Upper lobe of right lung (tissue), 1 donor: ENCODE measurements at regions not wholly inside any gene's neighbourhood (a gene's known extent, or its start where the extent isn't known, plus 50 kb on each side); places are given as distances from the start of the nearest gene placed in this dataset.
A peak's percentile ranks its signal among the peaks of the same experiment; 100 is the strongest.

Experiments
- ATAC-seq: fragments of 200-7000 bp; cut with Tn5 transposase; one replicate; pipeline ENCODE4 v1.9.1; 2020; ENCODE audit warnings: mild to moderate bottlenecking, moderate library complexity
- DNase-seq: peaks from one replicate; pipeline ENCODE4 v3.0.0-alpha.2; 2020
- H3K27ac ChIP-seq: fragments of 200-600 bp; one replicate; pipeline ENCODE4 v1.8.0; 2022
- H3K27me3 ChIP-seq: fragments of 200-600 bp; one replicate; pipeline ENCODE4 v1.8.0; 2022; ENCODE audit warnings: mild to moderate bottlenecking
- H3K36me3 ChIP-seq: fragments of 200-600 bp; one replicate; pipeline ENCODE4 v1.8.0; 2022
- H3K4me1 ChIP-seq: fragments of 200-600 bp; one replicate; pipeline ENCODE4 v1.8.0; 2022
- H3K4me3 ChIP-seq: fragments of 200-600 bp; one replicate; pipeline ENCODE4 v1.8.0; 2022; ENCODE audit warnings: mild to moderate bottlenecking
- H3K9me3 ChIP-seq: fragments of 200-600 bp; one replicate; pipeline ENCODE4 v1.8.0; 2022
- CTCF ChIP-seq: fragments of 200-600 bp; IDR thresholded peaks from one replicate; pipeline ENCODE4 v1.8.0; 2022; ENCODE audit warnings: antibody characterized with exemption
- intact Hi-C: fragments of 100-400 bp; cut with DNase I; formaldehyde crosslinking; loops from one replicate; pipeline ENCODE4 v1.11.0; 2022
- donor health status: DM: no; HTN: yes; CAD: no; lungs with severe emphysema.

DNA sequence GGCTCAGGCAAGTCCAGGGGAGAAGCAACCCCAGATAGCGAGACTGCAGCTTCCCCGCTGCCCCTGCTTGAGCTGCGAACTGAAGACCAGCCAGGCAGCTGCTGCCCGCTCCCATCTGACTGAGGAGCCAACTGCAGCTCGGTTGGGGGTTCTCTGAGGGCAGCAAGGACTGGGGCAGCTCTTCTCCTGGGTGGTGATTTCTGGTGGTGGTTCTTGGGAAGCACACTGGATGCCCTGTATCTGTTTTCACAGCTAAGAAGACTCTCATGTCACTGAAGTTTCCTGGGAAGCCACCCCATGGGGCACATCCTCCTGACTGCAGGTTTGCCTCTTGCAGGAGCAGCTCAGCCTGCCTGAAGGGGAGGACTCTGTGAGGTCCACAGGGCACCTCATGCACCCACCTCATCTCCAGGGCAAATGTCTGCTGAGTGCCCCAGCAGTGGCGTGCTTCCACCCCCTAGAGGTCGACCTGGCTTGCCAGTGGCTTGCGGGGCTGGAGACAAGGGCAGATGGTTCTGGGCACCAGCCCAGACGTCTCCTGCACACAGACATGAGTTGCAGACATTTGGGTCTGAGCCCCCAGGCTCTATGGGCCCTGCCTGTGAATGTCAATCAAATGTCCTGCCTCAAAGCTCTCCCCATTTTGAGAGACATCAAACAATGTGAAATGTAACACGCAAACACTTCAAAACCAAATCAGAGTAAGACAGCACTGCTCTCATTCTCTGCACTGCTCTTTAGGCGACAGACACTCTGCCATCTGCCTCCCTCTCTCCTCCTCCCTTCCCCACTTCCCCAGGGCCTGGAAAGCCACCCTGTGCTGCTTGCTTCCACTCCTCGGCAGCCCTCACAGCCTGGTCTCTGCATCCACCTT is 800.9 kb downstream of the BRD1 start:
- Histone ChIP-seq H3K27me3 (peaks cover 4% of the 10 kb centered on the region), H3K4me3 (no peak overlapping the region), H3K9me3 (no peaks in the 10 kb centered on the region), H3K27ac (no peak overlapping the region), H3K4me1 (no peaks in the 10 kb centered on the region), H3K36me3 (no peaks in the 10 kb centered on the region)
- DNase-seq (no peak), ATAC-seq (no peak)
- TF ChIP-seq CTCF, result no peak
- intact Hi-C loops, result no loop called here

DNA sequence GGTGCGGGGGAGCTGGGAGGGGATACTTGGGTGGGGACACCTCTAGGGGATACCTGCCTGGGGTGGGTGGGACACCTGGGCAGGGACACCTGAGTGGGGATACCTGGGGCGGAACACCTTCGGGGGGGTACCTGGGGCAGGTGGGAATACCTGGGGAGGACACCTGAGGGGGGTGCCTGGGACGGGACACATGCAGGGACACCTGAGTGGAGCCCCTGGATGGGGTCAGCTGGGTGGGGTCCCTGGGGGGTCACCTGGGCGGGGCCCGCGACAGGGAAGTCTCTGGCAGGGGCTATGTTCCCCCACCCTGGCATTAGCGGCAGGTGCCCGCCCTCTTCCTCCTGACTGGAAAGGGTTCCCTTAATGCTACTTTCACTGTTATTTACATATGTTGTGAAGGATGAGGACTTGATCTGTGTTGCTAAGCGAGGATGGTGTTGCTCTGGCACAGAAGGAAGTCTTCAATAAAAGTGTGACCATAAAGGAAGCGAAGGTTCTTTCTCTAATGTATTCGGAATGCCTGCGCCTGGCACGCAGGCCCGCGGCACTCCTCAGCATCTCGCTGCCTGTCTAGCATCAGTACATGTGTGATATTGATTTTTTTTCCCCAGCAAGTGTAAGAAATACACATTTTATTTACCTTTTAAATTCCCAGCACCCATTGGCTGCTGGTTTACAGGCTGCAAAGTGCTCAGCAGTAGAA is 801.7 kb downstream of the BRD1 start:
- Histone ChIP-seq H3K4me1 (no peaks in the 10 kb centered on the region), H3K4me3 (no peak overlapping the region), H3K27ac (no peak overlapping the region), H3K27me3 (peaks cover 4% of the 10 kb centered on the region), H3K36me3 (no peaks in the 10 kb centered on the region), H3K9me3 (no peaks in the 10 kb centered on the region)
- TF ChIP-seq CTCF, result no peak
- ATAC-seq (no peak), DNase-seq (peak; percentile 53)
- intact Hi-C loops, result no loop called here

- Histone ChIP-seq H3K36me3 (no peaks in the 10 kb centered on the region), H3K27ac (no peak overlapping the region), H3K4me1 (no peaks in the 10 kb centered on the region), H3K4me3 (no peak overlapping the region), H3K27me3 (no peaks in the 10 kb centered on the region), H3K9me3 (no peaks in the 10 kb centered on the region)
- ATAC-seq (no peak), DNase-seq (peak; percentile 52)
- intact Hi-C loops, result no loop called here
- TF ChIP-seq CTCF, result no peak
Measured at GRCh38 chr22:49024775-49025440, 802.8 kb downstream of the BRD1 start.

- TF ChIP-seq CTCF, result no peak
- H3K27me3 ChIP-seq, result no peaks in the 10 kb centered on the region
- H3K36me3 ChIP-seq, result no peaks in the 10 kb centered on the region
- DNase-seq (peak; percentile 58), ATAC-seq (no peak)
- H3K4me3 ChIP-seq, result no peak overlapping the region
- no peak overlapping the region for H3K27ac ChIP-seq
- H3K4me1 ChIP-seq, result no peaks in the 10 kb centered on the region
- no peaks in the 10 kb centered on the region for H3K9me3 ChIP-seq
- intact Hi-C loops, result no loop called here
Measured at GRCh38 chr22:49023879-49024774, 803.5 kb downstream of the BRD1 start.
